Stomach (tissue), 4 donors: ENCODE measurements at regions not wholly inside any gene's neighbourhood (a gene's known extent, or its start where the extent isn't known, plus 50 kb on each side); places are given as distances from the start of the nearest gene placed in this dataset.

Experiments
- POLR2AphosphoS5 ChIP-seq, 3 donors: sonication (generic); formaldehyde crosslinking; IDR thresholded peaks; one replicate each; pipeline ENCODE4 v1.6.1; 2016; ENCODE audit warnings: antibody characterized with exemption in 3 of 3
- TF ChIP-seq, protein P1 (sequence below), 7 experiments: fragments of 450-650 bp in 4 of 7; fragments of 200-600 bp in 3 of 7; sonication (generic) in 3 of 7; IDR thresholded peaks; one replicate each; pipeline ENCODE4 v1.5.1; 2016 to 2019; ENCODE audit warnings: antibody characterized with exemption in 7 of 7, control low read depth in 2 of 7, mild to moderate bottlenecking in 1 of 7

DNA sequence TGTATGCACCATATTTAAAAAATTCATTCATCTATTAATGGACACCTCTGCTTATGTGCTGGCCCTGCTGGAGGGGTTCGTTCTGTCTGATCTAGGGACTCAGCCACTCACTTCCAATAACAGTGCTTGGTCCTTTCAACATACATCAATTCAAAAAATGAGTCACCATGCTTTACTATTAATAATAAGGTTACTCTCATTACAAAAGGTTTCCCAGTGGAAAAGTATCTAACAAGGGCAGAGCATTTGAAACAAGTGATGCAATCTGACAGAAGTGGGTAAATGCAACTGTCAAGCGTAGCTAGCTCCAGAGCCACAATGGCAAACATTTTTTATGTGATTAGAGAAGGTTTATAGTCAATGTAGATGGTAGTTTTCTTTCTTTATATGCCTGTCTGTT, 67.9 kb upstream of the TNIK start:
- TF ChIP-seq, protein P1, sequence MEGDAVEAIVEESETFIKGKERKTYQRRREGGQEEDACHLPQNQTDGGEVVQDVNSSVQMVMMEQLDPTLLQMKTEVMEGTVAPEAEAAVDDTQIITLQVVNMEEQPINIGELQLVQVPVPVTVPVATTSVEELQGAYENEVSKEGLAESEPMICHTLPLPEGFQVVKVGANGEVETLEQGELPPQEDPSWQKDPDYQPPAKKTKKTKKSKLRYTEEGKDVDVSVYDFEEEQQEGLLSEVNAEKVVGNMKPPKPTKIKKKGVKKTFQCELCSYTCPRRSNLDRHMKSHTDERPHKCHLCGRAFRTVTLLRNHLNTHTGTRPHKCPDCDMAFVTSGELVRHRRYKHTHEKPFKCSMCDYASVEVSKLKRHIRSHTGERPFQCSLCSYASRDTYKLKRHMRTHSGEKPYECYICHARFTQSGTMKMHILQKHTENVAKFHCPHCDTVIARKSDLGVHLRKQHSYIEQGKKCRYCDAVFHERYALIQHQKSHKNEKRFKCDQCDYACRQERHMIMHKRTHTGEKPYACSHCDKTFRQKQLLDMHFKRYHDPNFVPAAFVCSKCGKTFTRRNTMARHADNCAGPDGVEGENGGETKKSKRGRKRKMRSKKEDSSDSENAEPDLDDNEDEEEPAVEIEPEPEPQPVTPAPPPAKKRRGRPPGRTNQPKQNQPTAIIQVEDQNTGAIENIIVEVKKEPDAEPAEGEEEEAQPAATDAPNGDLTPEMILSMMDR (IDR thresholded peaks at IDR 0.05), result no peak
- TF ChIP-seq POLR2AphosphoS5 (IDR thresholded peaks at IDR 0.05), result no peak
